Smooth muscle cell (in vitro differentiated cells): ENCODE measurements at regions not wholly inside any gene's neighbourhood (a gene's known extent, or its start where the extent isn't known, plus 50 kb on each side); places are given as distances from the start of the nearest gene placed in this dataset.

Experiments used
- DNase-seq: peaks from one replicate; lab custom pipeline; 2025; ENCODE audit not compliant: unreplicated experiment; lab: John Stamatoyannopoulos, UW
- H2AFZ ChIP-seq: fragments of 200-600 bp; sonication (generic); 2 replicates; pipeline ENCODE4 v1.6.0; 2016; ENCODE audit warnings: antibody characterized with exemption, low read depth, mild to moderate bottlenecking
- H3F3A ChIP-seq: fragments of 200-600 bp; sonication (generic); 2 replicates; pipeline ENCODE4 v1.6.0; 2017; ENCODE audit warnings: antibody characterized with exemption, low read depth
- H3K27ac ChIP-seq: fragments of 200-600 bp; sonication (generic); 2 replicates; pipeline ENCODE4 v1.5.1; 2016; ENCODE audit warnings: low read depth, mild to moderate bottlenecking
- H3K27me3 ChIP-seq: fragments of 200-600 bp; sonication (generic); 2 replicates; pipeline ENCODE4 v1.6.1; 2016; ENCODE audit warnings: low read depth, mild to moderate bottlenecking
- H3K36me3 ChIP-seq: fragments of 200-600 bp; sonication (generic); 2 replicates; pipeline ENCODE4 v1.5.1; 2016; ENCODE audit warnings: low read depth
- H3K4me1 ChIP-seq: fragments of 200-600 bp; sonication (generic); 2 replicates; pipeline ENCODE4 v1.5.1; 2016; ENCODE audit warnings: low read depth
- H3K4me2 ChIP-seq: fragments of 200-600 bp; sonication (generic); 2 replicates; pipeline ENCODE4 v1.6.0; 2016; ENCODE audit warnings: mild to moderate bottlenecking
- H3K4me3 ChIP-seq: fragments of 200-600 bp; sonication (generic); 2 replicates; pipeline ENCODE4 v1.5.1; 2016; ENCODE audit warnings: mild to moderate bottlenecking
- H3K79me2 ChIP-seq: fragments of 200-600 bp; sonication (generic); 2 replicates; pipeline ENCODE4 v1.6.0; 2016; ENCODE audit warnings: low read depth, mild to moderate bottlenecking
- H3K9ac ChIP-seq: fragments of 200-600 bp; sonication (generic); 2 replicates; pipeline ENCODE4 v1.6.0; 2016; ENCODE audit warnings: low read depth
- H3K9me3 ChIP-seq: fragments of 200-600 bp; sonication (generic); replicated peaks from 2 replicates; pipeline ENCODE4 v1.5.1; 2016; ENCODE audit warnings: low read depth
- H4K20me1 ChIP-seq: fragments of 200-600 bp; sonication (generic); 2 replicates; pipeline ENCODE4 v1.6.0; 2016; ENCODE audit warnings: low read depth
- WGBS: methylation state at CpG from one replicate; pipeline ENCODE4 v1.1.7; 2016; ENCODE audit warnings: low lambda C conversion rate; 5-methylcytosine and 5-hydroxymethylcytosine counted together
- TF ChIP-seq, protein P1 (sequence below): fragments of 200-600 bp; sonication (generic); IDR thresholded peaks from 2 replicates; pipeline ENCODE4 v1.5.1; 2017; ENCODE audit warnings: borderline replicate concordance, mild to moderate bottlenecking, antibody characterized with exemption; ENCODE audit not compliant: insufficient read depth, poor library complexity, severe bottlenecking

DNA sequence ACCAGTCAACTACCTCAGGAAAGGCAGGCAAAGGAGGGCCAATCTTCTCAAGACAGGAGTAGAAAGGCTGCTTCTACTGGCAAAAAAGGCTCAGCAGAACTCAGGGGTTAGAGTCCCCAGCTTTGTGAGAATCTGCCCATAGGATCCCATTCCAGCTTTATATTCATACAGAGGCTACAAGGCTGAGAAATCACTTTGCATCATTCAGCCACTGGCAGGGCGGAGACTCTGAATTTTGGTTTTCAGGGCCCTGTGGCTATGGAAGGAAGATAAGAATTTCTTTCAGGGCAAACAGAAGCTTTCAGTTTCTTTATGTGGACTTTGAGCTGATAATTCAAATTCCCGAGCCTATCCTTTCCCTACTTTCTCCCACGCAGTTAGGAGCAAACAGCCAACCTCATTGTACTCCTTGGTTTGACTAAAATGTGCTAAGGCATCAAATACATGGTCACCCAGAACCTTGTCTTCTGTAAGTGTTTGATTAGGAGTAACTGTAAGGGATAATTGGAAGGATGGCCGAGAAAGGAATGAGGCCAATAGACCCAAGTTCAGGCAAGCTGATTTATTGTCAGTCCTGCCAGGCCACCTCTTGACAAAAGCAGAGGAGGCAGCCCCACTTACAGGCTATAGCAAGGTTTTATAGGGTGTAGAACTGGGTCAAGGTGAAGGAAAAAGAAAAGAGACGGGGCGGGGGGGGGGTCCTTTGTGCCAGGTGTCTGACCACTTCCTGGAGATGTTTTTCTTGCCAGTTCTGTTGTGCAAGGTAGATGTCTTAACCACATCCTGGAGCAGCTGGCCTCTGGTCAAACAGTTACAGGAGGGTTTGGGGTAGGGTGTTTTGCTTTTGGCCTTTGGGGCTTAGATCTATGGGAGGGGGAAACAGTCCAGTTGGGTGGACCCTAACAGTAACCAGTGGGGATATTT lies 165.3 kb upstream of the PPP1R2C start:
- TF ChIP-seq, protein P1, sequence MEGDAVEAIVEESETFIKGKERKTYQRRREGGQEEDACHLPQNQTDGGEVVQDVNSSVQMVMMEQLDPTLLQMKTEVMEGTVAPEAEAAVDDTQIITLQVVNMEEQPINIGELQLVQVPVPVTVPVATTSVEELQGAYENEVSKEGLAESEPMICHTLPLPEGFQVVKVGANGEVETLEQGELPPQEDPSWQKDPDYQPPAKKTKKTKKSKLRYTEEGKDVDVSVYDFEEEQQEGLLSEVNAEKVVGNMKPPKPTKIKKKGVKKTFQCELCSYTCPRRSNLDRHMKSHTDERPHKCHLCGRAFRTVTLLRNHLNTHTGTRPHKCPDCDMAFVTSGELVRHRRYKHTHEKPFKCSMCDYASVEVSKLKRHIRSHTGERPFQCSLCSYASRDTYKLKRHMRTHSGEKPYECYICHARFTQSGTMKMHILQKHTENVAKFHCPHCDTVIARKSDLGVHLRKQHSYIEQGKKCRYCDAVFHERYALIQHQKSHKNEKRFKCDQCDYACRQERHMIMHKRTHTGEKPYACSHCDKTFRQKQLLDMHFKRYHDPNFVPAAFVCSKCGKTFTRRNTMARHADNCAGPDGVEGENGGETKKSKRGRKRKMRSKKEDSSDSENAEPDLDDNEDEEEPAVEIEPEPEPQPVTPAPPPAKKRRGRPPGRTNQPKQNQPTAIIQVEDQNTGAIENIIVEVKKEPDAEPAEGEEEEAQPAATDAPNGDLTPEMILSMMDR, result no peak
- 68% methylated on average over 6 of the region's 6 CpGs for WGBS
- Histone ChIP-seq H3K9me3 (no peaks in the 10 kb centered on the region), H3K27ac (no peak overlapping the region), H3K36me3 (no peaks in the 10 kb centered on the region), H3K4me1 (no peaks in the 10 kb centered on the region), H2AFZ (no peak overlapping the region), H3K4me3 (no peak overlapping the region), H3K9ac (no peak overlapping the region), H3K79me2 (no peaks in the 10 kb centered on the region), H3K4me2 (no peak overlapping the region), H3K27me3 (no peaks in the 10 kb centered on the region), H3F3A (no peaks in the 10 kb centered on the region), H4K20me1 (no peaks in the 10 kb centered on the region)
- DNase-seq, result no peak

DNA sequence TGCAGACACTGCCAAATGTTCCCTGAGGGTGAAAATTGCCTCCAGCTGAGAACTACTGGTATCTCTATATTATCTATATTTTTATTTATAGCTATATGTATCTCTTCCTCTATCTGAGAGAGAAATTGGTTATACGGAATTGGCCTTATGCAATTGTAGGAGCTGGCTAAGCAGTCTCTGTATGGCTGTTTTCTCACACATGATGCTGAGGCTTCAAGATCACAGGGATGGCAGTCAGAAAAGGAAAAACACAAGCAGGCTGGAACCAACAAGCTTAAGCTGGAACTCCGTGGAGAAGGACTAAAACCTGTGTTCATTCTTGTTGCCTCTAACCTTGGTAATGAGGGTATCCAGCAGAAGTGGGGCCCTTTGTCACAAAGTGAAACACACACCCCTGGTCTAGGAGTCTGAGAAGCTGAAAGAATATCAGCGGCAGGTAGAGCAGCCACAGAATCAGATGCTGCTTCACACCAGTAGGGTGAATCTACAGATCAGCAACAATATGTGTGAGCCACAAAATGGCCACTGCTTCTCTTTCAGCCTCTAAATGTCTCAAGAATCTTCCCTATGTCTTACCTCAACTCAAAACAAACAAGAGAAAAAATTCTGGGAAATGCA lies 166.5 kb upstream of the PPP1R2C start:
- WGBS, result 97% methylated on average over 3 of the region's 3 CpGs
- Histone ChIP-seq H3F3A (no peaks in the 10 kb centered on the region), H3K4me2 (no peak overlapping the region), H2AFZ (no peak overlapping the region), H3K4me1 (no peaks in the 10 kb centered on the region), H3K27me3 (no peaks in the 10 kb centered on the region), H3K36me3 (no peaks in the 10 kb centered on the region), H3K27ac (no peak overlapping the region), H3K4me3 (no peak overlapping the region), H3K9ac (no peak overlapping the region), H3K9me3 (no peaks in the 10 kb centered on the region), H4K20me1 (no peaks in the 10 kb centered on the region), H3K79me2 (no peaks in the 10 kb centered on the region)
- TF ChIP-seq, protein P1, result no peak
- no peak for DNase-seq

DNA sequence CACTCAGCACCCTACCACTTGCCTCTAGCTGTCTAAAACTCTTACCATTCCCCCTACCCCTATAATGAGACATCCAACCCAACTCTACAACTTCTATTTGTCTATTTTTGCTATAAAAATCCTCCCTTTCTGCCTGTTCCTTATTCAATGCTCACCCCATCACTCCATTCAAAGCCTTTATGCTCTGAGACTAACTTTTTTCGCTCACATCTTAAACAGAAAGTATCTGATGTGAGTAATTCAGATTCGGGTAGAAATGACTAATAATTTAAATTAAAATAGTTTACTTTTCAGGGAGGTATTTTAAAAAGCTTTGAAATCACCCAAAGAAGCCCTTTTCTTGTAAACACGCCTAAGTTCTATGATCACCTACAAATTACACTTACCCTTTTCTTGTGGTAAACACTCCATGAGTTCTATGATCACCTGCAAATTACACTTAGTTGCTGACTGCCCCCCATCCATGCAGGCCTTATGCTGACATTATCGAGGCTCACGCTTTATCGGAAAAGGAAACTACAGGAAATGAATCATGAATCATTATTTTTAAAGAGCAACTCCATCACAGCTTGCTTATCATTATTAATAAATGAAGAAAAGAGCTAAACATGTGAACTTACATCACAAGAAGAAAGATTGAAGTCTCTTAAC lies 168.7 kb upstream of the PPP1R2C start:
- TF ChIP-seq, protein P1, result no peak
- 95% methylated on average over 6 of the region's 6 CpGs for WGBS

More for the DNA sequence above, 168.7 kb upstream of the PPP1R2C start:
- no peak overlapping the region for H3K4me3 ChIP-seq
- H3K9ac ChIP-seq, result no peak overlapping the region
- H3F3A ChIP-seq, result no peaks in the 10 kb centered on the region
- H2AFZ ChIP-seq, result no peak overlapping the region
- H3K4me2 ChIP-seq, result no peak overlapping the region
- H4K20me1 ChIP-seq, result no peaks in the 10 kb centered on the region
- DNase-seq, result no peak
- H3K9me3 ChIP-seq, result no peaks in the 10 kb centered on the region
- H3K36me3 ChIP-seq, result no peaks in the 10 kb centered on the region
- H3K27ac ChIP-seq, result no peak overlapping the region
- no peaks in the 10 kb centered on the region for H3K79me2 ChIP-seq
- H3K27me3 ChIP-seq, result no peaks in the 10 kb centered on the region
- H3K4me1 ChIP-seq, result no peaks in the 10 kb centered on the region
